ENCODE measurements at regions not wholly inside any gene's neighbourhood (a gene's known extent, or its start where the extent isn't known, plus 50 kb on each side); places are given as distances from the start of the nearest gene placed in this dataset.
A peak's percentile ranks its signal among the peaks of the same experiment; 100 is the strongest.

DNA sequence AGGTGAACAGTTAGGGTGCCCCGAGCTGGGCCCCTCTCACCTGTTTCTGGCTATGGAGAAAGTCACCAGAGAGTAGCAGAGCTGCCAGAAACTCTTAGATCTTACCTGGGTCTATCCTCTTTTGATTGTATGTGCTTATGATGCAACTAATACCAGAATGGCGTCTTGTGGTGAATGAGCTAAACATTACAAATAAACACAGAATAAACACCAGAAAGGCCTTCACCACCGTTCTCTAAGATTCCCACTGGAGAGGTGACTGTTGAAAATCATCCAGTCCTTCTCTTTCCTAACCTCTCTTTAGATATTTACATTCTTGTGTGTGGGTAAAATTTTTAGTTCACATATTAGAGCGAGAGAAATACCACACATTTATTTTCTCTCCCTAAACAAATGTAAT is 241.7 kb upstream of the GAS1 start:
- ATAC-seq (no peak), DNase-seq (no peak)
- intact Hi-C loops (cut with DNase I): no loop called here

GRCh38 chr9:87193151-87193550 is 245.8 kb upstream of the GAS1 start:
- TF ChIP-seq, protein P1, sequence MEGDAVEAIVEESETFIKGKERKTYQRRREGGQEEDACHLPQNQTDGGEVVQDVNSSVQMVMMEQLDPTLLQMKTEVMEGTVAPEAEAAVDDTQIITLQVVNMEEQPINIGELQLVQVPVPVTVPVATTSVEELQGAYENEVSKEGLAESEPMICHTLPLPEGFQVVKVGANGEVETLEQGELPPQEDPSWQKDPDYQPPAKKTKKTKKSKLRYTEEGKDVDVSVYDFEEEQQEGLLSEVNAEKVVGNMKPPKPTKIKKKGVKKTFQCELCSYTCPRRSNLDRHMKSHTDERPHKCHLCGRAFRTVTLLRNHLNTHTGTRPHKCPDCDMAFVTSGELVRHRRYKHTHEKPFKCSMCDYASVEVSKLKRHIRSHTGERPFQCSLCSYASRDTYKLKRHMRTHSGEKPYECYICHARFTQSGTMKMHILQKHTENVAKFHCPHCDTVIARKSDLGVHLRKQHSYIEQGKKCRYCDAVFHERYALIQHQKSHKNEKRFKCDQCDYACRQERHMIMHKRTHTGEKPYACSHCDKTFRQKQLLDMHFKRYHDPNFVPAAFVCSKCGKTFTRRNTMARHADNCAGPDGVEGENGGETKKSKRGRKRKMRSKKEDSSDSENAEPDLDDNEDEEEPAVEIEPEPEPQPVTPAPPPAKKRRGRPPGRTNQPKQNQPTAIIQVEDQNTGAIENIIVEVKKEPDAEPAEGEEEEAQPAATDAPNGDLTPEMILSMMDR (IDR thresholded peaks at IDR 0.05): no peak
- intact Hi-C loops (cut with DNase I): no loop called here
- Histone ChIP-seq H3K27me3 (peaks cover 0 to 22% (median 8%) of the 10 kb centered on the region in 7 donors), H3K36me3 (no peaks in the 10 kb centered on the region), H3K9me3 (no peaks in the 10 kb centered on the region), H3K27ac (no peak overlapping the region), H3K4me1 (peaks cover 0 to 7% (median 0%) of the 10 kb centered on the region in 9 donors), H3K4me3 (no peak overlapping the region)
- no peak for DNase-seq
- no peak for ATAC-seq
- WGBS, 2 donors: 98 to 100% methylated on average over 1 of the region's 1 CpG

More for the DNA sequence above, 241.7 kb upstream of the GAS1 start:
- 86 to 95% methylated on average over 4 of the region's 4 CpGs for WGBS, 2 donors
- H3K4me1 ChIP-seq: no peaks in the 10 kb centered on the region
- no peaks in the 10 kb centered on the region for H3K9me3 ChIP-seq
- no peak overlapping the region for H3K4me3 ChIP-seq
- TF ChIP-seq, protein P1 (IDR thresholded peaks at IDR 0.05): no peak
- peaks cover 0 to 10% (median 0%) of the 10 kb centered on the region in 7 donors for H3K27me3 ChIP-seq
- H3K36me3 ChIP-seq: no peaks in the 10 kb centered on the region
- no peak overlapping the region for H3K27ac ChIP-seq

- Histone ChIP-seq H3K4me1 (peaks cover 0 to 7% (median 0%) of the 10 kb centered on the region in 9 donors), H3K9me3 (no peaks in the 10 kb centered on the region), H3K4me3 (no peak overlapping the region), H3K36me3 (no peaks in the 10 kb centered on the region), H3K27me3 (peaks cover 0 to 30% (median 8%) of the 10 kb centered on the region in 7 donors), H3K27ac (no peak overlapping the region)
- ATAC-seq (peak in 1 of 8 donors; percentile 17), DNase-seq (no peak)
- 66 to 71% methylated on average over 9 of the region's 9 CpGs for WGBS, 2 donors
- intact Hi-C loops (cut with DNase I): no loop called here
- TF ChIP-seq, protein P1 (IDR thresholded peaks at IDR 0.05): no peak
Measured at GRCh38 chr9:87193925-87194868, 246.9 kb upstream of the GAS1 start.

GRCh38 chr9:87195306-87195705 is 248.0 kb upstream of the GAS1 start:
- H3K4me3 ChIP-seq: no peak overlapping the region
- H3K4me1 ChIP-seq: peaks cover 0 to 7% (median 0%) of the 10 kb centered on the region in 9 donors
- H3K27ac ChIP-seq: no peak overlapping the region
- TF ChIP-seq, protein P1 (IDR thresholded peaks at IDR 0.05): no peak
- peaks cover 0 to 36% (median 8%) of the 10 kb centered on the region in 7 donors for H3K27me3 ChIP-seq
- no peaks in the 10 kb centered on the region for H3K36me3 ChIP-seq
- DNase-seq (no peak), ATAC-seq (no peak)
- H3K9me3 ChIP-seq: no peaks in the 10 kb centered on the region
- intact Hi-C loops (cut with DNase I): no loop called here
